COR-L47 (cell line): ENCODE measurements at regions not wholly inside any gene's neighbourhood (a gene's known extent, or its start where the extent isn't known, plus 50 kb on each side); places are given as distances from the start of the nearest gene placed in this dataset.

ENCODE experiments used
- DNase-seq: peaks from one replicate; lab custom pipeline; 2025; lab: John Stamatoyannopoulos, UW

GRCh38 chr7:91323626-91324158, 59.5 kb downstream of the FZD1 start:
- no peak for DNase-seq

DNA sequence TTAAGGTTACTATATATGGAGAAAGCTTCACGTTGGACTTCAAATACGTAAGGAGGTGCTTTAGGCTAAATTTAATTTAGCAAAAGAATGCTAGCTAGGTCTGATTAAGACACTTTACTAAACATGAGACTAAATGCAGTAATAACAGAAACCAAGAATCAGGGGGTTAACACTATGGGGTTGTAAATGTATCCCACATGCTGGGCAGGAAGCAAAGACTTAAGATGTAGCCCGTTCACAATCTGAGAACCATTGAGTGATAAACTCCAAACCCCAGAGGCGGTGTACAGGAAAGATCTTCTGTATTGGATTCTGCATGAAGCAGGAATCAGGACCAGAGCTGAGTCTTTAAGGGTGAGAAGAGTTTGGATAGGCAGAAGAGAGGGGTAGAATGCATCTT, 60.4 kb downstream of the FZD1 start:
- no peak for DNase-seq

GRCh38 chr7:91325726-91326125, 61.5 kb downstream of the FZD1 start:
- DNase-seq = no peak

GRCh38 chr7:91326516-91327199, 62.4 kb downstream of the FZD1 start:
- DNase-seq = no peak

DNA sequence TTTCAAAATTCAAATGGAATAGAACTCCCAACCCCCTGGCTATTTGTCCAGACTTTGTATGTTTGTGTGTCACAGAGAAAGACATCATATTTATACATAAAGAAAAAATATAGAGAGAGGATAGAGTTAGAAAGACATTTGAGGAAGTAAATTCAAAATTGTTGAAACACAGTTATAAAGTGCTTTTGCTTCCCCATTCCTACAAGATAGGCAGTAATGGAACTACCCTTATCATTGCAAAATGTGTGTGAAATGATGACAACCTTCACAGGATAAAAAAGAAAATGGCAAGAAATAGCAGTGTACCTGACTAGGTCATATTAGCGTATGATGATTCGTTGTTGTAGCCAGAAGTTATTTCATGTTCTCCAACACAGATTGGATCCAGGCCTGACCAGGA, 63.1 kb downstream of the FZD1 start:
- DNase-seq = no peak

GRCh38 chr7:91329571-91329970, 65.3 kb downstream of the FZD1 start:
- DNase-seq = no peak

- no peak for DNase-seq
Observed at GRCh38 chr7:91330191-91330808, 66.1 kb downstream of the FZD1 start.

DNA sequence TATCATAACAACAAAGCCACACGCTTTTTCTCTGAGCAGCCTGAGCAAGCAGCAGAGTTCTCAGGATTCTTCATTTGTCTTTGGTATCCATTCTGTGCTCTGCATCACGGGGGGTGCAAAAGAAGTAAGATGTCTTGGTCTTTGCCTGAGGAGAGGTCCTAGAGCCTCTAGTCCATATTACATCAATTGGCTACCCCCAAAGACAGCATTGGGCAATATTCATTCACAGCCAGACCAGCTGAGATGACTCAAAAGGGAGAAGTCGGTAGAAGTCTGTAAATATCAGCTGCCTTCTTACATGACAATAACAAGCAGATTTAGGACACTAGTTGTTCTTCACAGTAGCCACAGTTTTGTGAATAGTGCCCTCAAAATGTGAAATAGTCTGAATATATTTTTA, 66.6 kb downstream of the FZD1 start:
- DNase-seq = no peak

- DNase-seq = no peak
Observed at GRCh38 chr7:91336106-91336505, 71.9 kb downstream of the FZD1 start.

DNA sequence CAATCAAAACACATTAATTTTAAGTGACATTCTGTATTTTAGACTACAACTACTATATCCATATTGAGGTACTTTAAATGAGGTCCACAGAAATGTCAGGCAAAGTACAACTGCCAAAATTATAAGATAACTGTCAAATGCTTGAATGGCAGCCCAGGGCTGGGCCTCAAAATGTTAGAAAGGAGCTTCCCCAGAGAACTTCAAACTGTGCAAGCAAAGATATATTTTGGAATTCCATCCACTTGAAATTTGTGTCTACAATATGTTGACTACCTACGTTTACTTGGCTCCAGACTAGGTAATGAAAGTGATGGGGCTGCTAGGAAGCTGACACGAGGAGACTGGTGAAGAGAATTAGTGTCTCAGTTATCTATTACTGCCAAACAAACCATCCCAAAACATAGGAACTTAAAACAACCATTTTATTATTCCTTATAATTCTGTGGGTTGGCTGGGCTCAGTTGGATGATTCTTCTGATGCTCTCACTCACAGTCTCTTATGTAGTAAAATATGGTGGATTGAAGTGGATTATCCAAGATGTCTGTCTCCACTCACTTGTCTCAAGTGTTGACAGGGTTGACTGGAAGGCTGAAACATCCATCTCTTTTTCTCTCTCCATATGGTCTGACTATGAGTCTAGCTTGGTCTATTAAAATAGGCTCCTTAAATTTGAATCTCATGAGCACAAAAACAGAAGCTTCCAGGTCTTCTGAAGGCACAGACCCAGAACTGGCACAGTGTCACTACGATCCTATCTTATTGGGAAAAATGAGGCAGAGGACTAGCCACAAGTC, 74.2 kb downstream of the FZD1 start:
- DNase-seq = no peak

DNA sequence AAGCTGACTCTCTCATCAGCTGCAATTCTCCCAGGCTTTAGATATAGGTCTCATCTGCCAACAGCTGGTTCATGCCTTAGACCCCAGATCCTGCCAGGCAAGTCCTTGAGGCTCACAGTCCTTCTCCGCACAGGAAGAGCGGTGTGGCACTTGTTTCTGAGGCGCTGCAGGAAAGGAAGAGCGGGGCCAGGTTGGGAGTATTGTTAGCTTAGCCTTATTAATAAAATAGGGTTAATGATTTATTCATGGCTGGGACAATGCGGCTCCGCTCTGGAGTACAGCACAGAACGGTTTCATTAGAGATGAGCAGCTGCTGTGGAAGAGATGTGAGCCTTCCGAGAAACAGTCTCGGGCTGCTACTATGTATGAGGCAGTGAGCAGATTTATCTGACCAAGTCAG, 78.1 kb downstream of the FZD1 start:
- no peak for DNase-seq

DNA sequence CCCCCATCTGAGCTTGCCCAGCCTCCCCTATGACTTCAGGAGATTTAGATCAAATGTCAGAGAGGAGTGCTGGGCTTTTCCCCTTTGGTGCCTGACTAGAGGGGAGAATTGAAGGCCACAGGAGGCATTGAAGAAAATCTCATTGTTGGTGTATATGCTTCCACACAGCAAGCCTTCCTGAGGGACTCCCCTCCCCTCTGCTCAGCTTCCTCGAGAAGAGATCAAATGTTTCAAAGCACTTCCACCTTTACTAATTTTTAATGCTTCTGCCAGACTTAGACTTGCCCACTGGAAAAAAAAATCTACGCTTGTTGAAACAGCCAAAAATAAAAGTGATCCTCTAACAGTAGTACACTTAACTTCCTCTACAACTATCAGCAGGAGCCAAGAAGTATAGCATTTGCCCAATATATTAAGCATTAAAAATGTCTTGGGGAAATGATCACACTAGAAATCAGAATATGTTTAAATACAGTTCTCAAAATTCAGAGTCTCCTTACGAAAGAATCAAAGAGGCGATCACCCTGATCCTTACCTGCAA, 79.3 kb downstream of the FZD1 start:
- no peak for DNase-seq

- no peak for DNase-seq
Observed at GRCh38 chr7:91343996-91344629, 79.9 kb downstream of the FZD1 start.

GRCh38 chr7:91344911-91345310, 80.7 kb downstream of the FZD1 start:
- DNase-seq = no peak

DNA sequence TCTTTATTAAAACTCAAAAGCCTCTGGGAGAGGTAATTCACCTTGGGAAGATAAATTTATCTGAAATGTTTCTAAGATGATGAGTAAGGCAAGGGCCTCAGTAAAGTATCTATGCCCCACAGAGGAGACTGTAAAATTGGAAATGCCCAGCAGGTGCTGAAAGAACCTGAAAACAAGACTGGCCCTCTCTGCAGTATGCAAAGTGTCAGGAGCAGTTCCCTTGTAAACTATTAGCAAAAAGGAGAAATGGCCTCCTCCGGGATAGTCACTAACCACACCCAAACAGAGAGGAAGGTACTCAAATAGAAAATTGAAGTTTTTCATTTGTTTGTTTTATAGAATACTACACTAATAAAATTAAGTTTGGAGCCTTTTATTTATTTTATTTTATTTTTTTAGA, 81.2 kb downstream of the FZD1 start:
- no peak for DNase-seq

GRCh38 chr7:91346426-91346825, 82.2 kb downstream of the FZD1 start:
- DNase-seq = no peak

- DNase-seq = no peak
Observed at GRCh38 chr7:91347290-91347689, 83.1 kb downstream of the FZD1 start.

GRCh38 chr7:91348711-91349110, 84.5 kb downstream of the FZD1 start:
- DNase-seq = no peak

GRCh38 chr7:91351374-91351773, 87.1 kb downstream of the FZD1 start:
- no peak for DNase-seq

DNA sequence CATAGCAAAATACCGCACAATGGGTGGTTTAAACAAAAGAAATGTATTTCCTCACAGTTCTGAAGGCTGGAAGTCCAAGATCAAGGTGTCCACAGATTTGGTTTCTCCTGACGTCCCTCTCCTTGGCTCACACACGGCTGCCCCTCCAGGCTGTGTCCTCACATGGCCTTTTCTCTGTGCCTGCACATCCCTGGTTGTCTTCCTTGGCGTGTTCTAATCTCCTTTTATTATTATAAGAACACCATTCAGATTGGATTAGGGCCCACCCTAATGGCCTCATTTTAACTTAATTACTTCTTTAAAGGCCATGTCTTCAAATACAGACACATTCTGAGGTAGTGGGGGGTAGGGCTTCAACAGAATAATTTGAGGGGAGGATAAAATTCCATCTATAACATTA, 87.9 kb downstream of the FZD1 start:
- DNase-seq = no peak

DNA sequence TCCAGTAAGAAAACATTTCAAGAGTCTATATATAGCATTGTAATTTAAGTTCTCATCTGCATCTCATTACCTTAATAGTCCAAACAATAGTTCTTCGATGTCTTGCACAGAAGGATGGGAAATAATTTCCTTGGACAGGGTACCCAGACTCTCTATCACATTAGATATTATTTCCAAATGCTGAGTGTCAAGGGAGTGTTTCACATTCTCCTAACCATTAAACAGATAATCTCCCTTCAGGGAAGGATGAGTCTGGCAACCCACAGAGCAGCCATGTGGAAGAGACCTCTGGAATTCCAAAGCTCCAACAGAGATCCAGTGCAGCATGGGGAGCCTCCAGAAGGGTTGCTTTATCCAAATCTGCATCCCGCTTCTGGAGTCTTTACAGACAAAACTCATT, 89.6 kb downstream of the FZD1 start:
- DNase-seq = no peak

DNA sequence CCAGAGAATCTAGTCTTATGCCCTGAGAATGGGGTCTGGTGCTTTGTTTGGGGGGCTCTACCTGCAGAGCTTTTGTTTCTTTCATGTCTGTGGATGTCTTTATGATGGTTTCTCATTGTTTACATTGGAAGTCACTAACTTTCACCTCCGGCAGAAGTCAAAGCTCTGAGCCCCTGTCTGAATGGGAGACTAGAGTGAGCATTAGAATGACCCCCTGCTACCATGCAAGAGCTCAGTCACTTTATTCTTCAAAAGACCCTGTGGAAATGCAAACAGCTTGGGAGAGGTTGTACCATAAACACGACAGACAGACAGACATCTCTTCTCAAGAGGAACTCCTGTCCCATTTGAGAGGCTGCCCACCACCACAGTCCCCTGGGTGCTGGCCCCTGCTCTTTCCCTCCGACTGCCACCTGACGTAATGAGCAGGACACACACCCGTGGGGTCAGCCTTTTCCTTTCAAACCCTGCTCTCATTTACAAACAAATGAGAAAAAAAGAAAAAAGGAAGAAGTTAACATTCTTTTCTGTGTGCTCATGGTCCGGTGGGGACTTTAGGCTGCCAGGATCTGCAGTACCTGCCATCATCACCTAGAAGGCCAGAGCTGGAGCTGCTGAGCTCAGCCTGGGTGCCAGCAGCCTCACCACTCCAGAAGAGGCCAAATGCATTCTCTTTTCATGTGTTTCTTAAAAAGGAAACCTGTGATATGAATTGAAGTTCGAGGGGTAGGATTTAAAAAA, 91.6 kb downstream of the FZD1 start:
- no peak for DNase-seq
